ENCODE measurements at regions not wholly inside any gene's neighbourhood (a gene's known extent, or its start where the extent isn't known, plus 50 kb on each side); places are given as distances from the start of the nearest gene placed in this dataset.
"Not testable (repeated sequence)": the region's sequence is repeated elsewhere in the genome, so short reads cannot be mapped to it uniquely, and the experiment has no call there.

- DNase-seq: no peak
Observed at GRCh38 chr18:34482204-34482603, 227.9 kb upstream of the DTNA start.

GRCh38 chr18:34483198-34483597 is 226.9 kb upstream of the DTNA start:
- DNase-seq: no peak

DNA sequence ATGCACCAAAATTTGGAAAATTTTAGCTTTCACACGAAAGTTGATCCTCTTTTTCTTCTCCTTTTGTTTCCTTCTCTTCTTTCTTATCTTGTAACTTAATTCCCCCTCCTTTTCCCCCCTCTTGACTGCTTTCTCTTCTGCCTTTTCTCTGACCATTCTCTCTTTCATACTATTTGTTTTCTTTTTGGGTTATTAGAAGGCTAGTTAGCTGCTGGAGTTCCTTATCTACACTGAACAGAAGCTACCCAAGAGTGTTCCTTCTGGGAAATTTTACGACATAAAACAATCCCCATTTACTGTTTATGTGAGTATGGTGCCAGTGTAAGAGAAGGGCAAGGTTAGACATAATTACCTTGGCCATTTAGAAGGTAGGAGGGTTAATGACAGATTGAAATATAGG is 218.4 kb upstream of the DTNA start:
- no peak for DNase-seq

GRCh38 chr18:34492652-34493051 is 217.4 kb upstream of the DTNA start:
- DNase-seq: no peak

DNA sequence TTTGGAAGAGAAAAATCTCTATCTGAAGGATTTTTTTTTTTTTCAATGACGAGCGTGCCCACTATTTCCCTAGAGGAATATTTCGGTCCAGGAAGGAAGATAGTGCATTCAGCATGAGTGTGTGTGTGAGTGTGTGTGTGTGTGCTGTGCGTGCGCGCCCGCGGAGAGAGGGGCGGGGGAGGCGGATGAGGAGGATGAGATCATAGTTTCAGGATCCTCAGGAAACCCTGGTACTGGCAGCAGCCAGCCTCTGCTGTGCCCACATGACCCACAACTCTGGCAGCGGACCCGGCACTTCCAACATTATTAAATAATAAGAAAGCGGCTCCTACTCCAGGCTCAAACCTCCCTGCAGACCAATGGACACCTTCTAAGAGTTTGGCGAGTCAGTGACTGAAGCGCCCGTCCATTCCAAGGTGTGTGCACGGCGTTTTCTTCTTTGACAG is 217.0 kb upstream of the DTNA start:
- DNase-seq: peak in 1 of 2 experiments; percentile 44

DNA sequence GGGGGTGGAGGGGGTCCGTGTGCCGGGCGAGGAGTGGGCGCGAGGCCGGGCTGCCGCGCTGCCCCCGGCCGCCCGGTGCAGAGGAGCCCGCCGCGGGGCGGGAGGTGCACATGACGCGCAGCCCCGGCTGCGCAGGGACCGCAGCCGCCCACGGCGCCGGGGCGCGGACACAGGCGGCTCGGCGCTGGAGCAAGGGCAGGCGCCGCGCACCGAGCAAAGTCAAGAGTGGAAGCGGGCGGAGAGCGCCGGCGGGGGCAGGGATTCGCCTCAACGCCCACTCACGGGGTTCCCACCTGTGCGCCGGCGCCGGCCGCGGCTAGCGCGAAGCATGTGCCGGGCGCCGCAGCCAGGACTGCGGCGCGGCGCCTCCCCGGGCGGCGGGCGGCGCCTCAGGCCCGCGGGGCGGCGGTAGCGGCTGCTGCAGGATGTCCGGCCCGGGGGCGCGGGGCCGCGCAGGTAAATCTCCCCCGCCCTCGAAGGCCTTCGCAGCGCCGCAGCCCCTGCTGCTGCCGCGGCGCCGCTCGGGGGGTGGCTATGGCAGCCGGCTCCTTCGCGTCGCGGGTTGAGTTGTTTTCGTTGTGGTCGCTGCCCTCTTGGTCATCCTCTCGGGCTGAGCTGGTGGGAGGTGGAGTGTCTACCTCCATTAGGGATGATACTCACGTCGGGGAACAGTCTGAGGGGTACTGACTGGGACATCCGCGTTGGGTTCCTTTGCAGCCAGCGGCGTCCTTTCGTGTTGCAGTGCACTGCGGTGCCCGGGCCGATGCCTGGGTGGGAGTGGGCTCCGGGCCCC is 216.3 kb upstream of the DTNA start:
- no peak for DNase-seq

GRCh38 chr18:34494359-34494696 is 215.8 kb upstream of the DTNA start:
- no peak for DNase-seq

DNA sequence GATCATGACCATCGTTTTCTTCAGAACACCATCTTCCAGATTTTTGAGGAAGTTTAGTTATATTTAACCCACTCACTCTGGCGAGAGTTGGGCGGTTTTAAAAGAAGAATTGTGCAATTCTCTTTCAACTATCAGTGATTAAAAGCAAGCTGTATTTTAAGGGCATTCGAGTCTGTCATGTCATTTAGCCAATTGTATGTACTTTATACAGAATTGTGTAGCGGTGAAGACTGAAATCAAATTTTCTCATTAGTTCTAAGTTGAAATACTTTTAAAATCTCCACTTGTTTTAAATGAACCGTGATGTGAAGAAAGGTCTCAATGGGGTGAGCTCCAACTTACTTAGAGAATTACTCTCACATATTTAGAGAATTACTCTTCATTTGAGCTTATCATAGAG is 214.6 kb upstream of the DTNA start:
- DNase-seq: no peak

DNA sequence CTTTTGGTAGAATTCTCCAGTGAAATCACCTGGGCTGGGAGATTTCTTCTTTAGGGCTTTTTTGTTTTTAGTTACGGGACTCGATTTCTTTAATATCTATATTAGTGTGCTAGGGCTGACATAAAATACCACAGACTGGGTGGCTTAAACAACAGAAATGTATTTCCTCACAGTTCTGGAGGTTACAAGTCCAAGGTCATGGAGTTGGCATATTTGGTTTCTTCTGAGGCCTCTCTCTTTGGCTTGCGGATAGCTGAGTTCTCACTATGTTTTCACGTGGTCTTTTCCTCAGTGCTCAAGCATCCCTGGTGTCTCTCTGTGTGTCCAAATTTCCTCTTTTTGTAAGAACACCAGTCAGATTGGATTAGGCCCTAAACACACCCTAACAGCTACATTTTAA is 208.5 kb upstream of the DTNA start:
- no peak for DNase-seq

- DNase-seq: no peak
Observed at GRCh38 chr18:34506198-34506597, 203.9 kb upstream of the DTNA start.

GRCh38 chr18:34509163-34509562 is 200.9 kb upstream of the DTNA start:
- no peak for DNase-seq

- DNase-seq: no peak
Observed at GRCh38 chr18:34509879-34510586, 200.1 kb upstream of the DTNA start.

- no peak for DNase-seq
Observed at GRCh38 chr18:34510926-34511325, 199.2 kb upstream of the DTNA start.

- DNase-seq: no peak
Observed at GRCh38 chr18:34511435-34511834, 198.7 kb upstream of the DTNA start.

GRCh38 chr18:34511879-34512278 is 198.2 kb upstream of the DTNA start:
- no peak for DNase-seq

- no peak for DNase-seq
Observed at GRCh38 chr18:34514238-34514637, 195.9 kb upstream of the DTNA start.

- DNase-seq: no peak
Observed at GRCh38 chr18:34514957-34515356, 195.1 kb upstream of the DTNA start.

GRCh38 chr18:34516355-34516754 is 193.7 kb upstream of the DTNA start:
- DNase-seq: not testable (repeated sequence)

DNA sequence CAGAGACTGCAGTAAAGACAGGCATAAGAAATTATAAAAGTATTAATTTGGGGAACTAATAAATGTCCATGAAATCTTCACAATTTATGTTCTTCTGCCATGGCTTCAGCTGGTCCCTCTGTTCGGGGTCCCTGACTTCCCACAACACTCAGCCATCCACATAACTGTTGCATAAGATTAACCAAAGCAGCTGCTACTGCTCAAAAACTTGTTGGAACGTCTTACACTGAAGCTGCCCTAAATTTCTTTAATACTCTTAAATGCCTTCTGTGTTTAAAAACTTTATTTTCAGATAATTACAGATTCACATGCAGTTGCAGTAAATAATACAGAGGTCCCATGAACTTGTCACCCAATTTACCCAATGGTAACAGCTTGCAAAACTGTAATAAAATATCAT is 193.1 kb upstream of the DTNA start:
- DNase-seq: not testable (repeated sequence)

DNA sequence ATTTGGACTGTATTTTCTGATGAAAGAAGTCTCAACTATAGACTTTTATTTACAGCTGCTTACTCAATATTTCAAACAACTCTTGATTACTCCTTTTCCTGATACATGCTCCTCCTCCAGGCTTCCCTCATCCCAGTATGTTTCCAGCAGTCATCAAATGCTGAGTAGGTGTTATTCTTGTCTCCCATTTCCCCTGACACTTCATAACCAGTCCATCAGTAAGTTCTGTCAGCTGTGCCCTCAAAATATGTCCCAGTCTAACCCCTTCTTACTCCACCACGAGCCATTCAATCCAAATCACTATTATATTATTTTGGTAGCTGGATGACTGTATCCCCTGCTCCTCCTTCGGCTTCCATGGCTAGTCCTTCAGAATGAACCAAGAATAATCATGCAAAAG is 189.1 kb upstream of the DTNA start:
- no peak for DNase-seq

DNA sequence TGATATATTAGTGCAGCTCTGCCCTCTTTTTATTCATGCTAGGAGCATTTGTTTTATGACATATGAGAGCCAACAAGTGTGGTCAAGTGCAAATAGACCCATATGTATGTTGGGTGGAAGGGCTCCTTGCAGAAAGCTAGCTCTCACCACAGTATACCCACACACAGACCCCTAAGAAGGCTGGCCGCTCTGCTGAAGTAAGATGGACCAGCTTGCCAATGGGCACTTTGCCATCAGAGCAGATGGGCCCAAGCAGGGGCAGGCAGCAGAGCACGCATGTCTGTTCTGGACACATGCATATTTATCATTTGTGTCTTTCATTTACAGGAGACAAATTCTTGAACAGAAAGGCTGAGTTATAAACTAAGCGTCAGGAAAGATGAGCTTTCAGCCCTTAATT is 187.5 kb upstream of the DTNA start:
- DNase-seq: no peak

DNA sequence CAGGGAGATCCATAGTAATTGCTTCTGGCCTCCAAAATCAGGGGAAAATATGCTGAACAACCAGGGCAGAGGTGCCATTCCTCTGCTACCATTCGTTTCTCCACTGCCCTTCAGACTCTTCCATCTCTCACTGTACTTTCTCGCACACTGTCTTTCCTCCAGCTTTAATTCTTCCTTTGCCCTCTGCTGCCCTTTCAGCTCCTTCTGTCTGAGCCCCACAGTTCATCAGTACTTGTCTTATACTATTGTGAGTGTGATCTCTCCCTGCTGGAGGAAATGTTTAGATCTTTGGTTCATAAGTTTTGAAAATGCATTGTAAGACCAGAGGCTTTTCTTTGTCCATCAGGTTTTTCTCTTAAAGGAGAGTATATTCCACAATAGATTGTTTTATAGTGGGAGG is 184.9 kb upstream of the DTNA start:
- DNase-seq: no peak

DNA sequence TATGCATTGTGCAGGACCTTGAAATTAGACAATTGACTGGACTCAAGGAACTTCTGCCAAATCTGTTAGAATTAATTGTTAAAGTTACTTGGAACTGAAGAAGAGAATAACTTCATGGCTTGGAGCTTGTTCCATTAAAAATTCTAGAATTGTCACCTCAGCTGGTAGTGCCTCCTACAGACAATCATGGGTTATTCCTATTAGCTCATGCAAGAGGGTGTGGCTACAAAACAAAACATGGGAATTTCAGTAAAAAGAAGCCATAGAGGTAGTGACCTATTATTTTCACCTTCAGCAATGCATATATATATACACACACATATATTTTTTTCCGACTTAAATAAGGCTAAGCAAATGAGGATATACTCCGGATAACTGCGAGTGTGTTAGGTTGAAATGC is 181.9 kb upstream of the DTNA start:
- DNase-seq: no peak
